ENCODE measurements at regions not wholly inside any gene's neighbourhood (a gene's known extent, or its start where the extent isn't known, plus 50 kb on each side); places are given as distances from the start of the nearest gene placed in this dataset.
"Not testable (repeated sequence)": the region's sequence is repeated elsewhere in the genome, so short reads cannot be mapped to it uniquely, and the experiment has no call there.

DNA sequence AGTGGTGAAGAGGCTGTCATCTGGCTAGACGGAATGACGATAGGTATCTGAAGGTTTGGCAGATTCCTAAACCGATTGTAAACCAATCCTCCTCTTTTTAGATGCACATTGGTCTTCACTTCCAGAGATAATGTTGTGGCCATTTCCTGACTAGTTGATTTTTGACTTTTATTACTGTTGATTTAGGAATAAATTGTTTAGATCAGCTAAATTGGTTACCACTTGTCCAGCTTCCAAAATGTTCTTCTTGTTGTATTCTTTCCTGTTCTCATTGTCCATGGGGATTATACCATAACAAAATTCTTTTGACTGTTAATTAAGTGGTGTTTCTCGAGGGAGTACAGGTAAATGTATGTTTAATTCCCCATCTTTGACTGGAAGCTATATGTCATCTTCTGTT lies 119.7 kb downstream of the MACROH2A1 start:
- no peak for DNase-seq

DNA sequence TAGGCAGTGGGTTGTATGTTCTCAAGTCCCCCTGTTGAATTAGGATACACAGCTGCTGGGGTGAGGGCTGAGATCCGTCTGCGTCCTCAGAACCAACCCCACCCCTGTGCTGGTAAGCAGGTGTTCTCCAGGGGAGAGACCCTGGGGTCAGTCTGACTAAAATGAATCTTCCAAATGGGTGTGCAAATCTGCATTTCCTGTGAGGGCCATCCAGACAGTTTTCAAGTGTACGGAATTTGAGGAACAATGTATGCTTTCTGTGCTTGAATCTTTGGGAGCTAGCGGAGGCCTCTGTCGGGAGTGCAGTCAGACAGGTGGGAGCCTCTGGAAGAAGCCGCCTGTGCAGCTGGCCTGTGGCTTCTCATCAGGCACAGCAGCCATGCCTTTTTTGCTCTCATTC lies 122.9 kb downstream of the MACROH2A1 start:
- no peak for DNase-seq

DNA sequence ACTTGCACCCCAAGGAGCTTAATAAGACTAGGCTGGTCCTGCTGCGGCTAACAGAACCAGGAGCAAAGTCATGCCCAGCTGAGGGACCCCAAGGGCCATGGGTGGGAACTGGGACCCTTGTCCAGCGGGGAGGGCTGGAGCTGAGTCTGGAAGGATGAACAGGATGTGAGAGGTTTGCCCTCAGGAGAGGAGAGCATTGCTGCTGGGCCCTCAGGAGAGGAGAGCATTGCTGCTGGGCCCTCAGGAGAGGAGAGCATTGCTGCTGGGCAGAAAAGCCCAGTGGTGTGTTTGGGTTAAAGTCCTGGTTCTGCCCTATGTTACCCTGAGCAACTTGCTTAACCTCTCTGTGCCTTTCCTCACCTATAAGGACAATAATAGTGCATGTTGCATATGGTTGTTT lies 125.8 kb downstream of the MACROH2A1 start:
- no peak for DNase-seq

DNA sequence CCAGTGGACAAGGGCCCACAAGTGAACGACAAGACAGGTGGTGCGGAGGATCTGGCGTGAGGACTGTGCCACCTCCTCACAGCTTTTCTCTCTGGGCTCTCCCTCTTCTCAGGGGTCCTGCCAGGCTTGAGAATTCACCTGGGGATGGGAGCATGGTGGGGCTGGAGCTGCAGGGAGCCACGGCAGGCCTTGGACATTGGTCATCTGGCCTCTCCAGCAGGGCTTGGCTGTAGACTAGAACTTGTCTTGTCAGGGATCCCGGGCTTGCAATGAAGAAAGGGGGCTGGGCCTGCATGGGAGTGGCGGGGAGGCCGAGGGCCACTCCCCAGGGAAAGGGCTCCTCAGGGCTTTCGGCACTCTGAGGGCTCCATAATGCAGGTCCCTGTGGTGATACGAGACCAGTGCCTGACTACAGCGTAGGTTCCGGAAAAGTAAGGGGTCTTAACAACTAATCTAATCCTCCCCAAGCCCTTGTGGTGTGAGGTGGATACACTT lies 126.7 kb downstream of the MACROH2A1 start:
- no peak for DNase-seq

DNA sequence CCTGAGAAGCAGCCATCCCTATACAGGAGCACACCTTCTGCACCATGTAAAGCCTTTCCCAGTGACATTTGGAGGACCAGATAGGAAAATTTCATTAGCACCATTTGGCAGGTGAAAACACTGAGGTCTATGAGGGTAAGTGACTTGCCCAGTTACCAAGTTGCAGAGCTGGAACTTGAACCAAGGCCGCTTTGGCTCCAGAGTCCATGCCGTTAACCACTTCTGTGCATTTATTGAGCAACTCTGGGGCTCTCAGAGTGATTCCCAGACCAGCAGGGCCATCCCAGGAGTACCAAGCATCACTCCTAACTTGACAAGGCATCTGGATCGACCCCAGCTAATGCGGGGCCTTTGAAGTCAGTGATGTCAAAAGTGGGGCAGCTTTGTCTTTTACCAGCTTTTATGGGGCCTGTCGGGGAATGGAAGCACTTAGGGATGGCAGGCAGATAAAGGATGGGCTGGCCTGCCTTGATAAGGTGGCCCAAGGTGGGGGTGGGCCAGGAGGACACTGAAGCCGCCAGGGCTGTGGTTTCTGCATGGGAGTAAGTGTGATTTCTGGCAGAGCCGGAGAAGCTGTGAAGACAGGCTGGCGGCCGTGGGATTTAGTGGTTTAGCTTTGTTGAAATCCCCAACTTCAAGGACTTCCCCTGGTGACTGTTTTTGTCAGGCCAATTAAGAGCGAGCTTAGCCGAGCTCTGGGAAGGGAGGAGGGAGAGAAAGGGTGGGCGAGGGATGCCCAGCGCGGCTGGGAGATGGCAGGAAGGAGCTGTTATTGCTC lies 127.3 kb downstream of the MACROH2A1 start:
- DNase-seq: no peak

DNA sequence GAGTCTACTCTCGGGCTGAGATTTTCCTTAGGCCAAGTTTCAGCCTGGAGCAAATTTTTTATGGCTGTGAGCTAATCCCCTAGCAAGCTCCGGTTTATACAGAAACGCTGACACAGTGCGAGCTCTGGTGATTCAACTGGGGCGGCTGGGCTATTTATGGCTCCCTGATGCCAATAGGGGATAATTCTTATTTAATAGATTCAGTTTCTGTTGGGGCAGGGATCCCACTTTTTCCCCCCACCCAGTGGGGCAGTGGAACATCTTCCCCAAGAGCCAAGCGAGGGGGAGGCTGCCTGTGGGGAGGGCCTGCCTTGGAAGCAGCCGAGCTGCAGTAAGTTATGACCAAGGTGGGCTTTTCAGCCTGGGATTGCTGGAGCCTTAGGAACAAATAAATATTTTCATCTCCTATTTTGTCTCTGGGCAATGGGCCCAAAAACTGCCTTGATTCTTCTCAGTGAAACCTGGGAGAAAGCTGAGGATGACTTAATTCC lies 129.1 kb downstream of the MACROH2A1 start:
- DNase-seq: no peak

DNA sequence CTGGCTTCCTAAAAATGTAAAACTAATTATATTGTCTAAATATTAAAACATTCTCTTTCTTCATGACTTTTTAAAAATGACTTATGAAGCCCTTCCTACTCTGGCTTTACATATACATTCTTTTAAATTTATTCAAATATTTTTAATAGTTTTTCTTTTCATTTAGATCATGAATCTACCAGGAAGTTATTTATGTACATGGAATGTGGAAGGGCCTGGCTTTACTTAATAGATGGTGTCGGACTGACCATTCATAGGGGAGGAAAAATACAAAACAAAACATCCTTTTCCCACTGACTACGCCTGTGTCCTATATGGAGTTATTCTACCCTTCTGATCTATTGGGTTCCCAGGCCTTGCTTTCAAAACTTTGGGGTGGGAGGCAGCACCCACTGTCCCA lies 129.8 kb downstream of the MACROH2A1 start:
- DNase-seq: no peak

DNA sequence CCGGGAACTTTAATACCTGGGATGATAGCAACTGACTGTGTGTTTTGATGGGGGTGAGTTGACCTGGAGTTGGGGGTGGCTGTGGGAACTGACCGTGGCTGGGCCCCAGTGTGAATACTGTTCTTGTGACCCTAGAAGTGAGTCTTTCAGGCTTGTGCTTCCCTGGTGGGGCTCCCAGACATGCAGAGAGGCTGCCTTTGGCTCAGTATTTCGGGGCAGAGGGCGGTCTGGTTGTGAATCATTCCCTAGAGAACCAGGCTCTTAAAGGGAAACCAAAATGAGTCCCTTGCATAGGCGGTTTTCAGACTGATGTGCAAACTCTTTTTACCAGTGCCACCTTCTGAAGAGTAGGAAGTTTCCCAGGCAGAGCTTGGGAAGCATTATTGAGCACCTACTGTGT lies 132.1 kb downstream of the MACROH2A1 start:
- no peak for DNase-seq

DNA sequence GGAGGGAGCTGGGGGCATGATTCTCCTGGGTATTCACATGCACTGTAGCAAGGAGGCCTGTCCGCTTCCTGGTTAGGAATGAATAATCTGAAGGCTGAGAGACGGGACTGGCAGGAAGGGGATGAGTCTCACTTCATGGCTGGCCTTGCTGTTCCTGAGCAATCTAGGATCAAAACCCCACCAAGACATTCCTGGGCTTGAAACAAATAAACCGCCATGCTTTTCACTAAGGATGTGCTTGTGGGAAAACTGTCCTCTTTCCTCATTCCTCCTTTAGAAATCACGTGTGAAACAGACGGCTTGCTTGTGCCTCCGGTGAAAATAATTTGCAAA lies 132.8 kb downstream of the MACROH2A1 start:
- no peak for DNase-seq

DNA sequence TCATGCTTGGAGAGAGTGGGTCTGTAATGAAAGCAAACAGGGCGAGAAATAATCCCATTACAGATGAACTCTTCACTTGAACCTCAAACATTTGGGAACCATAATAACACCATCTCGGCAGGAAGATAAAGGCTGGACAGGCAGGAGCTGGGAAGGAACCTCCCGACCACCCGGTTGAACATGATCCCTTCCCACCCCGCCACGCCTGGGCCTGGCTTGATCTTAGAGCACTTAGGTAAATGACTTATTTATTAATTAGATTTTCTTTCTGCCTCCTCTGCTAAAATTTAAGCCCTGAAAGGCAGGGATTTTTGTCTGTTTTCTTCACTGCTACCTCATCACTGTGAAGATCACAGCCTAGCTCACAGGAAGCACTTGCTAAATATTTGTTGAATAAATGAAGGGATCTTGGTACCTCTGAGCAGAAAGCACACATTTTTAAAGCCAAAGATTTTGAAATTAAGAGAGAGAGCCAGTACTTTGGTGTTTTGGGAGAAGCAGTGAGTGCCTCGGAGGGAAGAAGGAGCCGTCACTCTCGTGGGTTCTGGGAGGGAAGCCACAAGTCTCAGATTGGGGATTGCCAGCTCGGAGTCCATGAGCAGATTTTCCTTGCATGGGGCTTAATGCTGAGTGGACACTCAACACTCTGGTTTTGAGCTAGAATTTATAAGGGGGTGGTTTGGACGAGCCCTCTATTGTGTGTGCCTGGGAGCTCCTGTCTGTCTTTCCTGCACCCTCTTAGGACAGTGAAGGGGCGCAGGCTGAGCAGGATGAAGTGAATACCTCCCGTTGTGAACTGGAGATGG lies 133.3 kb downstream of the MACROH2A1 start:
- no peak for DNase-seq

DNA sequence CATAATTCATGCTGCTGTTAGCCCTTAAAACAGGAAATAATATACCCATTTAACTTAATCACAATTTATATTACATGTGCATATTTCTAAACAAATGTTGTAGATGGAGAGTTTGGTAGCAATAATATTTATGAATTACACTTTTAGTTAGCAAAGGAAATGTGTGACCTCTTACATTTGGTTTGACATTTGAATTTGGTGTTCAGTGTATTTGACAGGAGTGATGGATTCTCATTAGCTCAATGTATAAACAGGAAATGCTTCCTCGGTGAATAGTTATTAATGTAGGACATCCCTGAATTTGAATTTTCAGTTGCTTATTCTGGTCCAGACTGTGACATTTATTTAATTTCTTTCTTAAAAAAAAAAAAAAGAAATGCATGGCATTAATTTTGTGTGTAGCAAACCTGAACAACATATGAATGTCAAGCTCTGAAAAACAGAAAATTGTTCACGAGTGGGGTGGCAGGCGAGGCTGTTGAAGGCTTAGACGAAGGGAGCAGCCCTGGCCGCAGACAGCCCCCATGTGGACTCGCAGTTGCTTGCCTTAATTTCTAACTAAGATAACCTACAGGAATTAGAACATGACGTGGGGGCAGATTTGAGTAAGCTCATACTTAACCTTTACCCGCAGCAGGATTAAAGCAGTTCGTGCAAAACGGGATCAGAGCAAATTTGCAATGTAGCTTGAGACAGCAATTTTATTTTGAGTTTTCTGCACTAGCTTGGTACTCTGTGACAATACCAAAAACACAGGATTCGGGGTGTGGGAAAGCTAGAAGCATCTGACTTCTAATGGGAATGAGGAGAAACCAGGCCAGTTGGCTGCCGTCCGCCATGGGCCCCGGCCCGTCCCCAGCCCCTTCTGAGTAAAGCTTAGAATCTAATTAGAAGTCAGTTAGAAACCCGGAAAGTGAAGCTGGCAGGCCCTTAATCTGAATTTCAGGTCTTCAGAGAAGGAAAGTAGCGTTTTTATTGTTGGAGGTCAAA lies 134.3 kb downstream of the MACROH2A1 start:
- DNase-seq: no peak

DNA sequence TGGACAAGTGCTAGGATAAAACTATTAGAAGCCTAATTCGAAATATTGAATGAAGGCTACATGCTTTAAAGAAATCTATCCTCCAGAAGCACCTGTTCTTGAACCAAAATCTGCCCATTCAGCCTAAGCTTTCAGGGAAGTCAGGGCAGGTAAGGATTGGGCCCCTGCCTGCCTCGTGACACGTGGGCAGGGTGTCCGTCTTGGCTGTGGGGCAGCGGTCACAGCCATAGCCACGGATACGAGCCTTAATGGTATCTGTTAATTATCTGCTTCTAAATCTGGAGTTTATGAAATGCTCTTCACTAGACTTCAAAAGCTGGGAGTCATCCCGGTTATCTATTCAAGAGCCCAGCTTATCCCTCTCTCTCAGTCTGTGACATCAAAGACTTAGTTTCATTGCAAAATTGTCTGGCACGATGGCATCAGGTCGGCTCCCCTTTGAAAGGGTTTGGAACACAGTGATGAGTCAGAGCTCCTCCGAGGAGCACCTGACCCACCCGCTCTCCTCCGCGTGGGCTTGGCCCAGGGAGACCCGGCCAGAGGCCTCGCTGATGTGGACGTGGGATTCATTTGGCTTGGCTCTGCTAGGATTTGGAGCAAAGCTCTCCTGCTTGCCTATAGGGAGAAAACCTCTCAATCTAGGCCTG lies 135.9 kb downstream of the MACROH2A1 start:
- DNase-seq: no peak

DNA sequence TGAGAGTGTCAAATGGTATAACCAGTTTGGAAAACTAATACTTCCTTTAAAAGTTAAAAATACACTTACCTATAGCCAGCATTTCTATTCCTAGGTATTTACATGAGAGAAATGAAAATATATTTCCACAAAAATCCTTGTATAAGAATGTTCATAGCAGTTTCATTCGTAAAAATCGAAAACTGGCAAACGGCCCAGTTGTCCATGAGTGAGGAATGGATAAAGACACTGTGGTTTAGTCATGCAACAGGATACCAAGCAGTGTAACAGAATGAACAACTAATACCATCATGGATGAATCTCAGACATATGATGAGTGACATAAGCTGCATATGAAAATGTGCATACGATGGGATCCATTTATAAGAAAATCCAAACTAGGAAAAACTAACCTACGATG lies 136.7 kb downstream of the MACROH2A1 start:
- no peak for DNase-seq

DNA sequence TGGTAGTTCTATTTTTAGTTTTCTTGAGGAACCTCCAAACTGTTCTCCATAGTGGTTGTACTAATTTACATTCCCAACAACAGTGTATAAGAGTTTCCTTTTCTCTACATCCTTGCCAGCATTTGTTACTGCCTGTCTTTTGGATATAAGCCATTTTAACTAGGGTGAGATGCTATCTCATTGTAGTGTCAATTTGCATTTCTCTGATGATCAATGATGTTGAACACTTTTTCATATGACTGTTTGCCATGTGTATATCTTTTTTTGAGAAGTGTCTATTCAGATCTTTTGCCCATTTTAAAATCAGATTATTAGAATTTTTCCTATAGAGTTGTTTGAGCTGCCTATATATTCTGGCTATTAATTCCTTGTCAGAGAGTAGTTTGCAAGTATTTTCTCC lies 138.9 kb downstream of the MACROH2A1 start:
- DNase-seq: not testable (repeated sequence)

DNA sequence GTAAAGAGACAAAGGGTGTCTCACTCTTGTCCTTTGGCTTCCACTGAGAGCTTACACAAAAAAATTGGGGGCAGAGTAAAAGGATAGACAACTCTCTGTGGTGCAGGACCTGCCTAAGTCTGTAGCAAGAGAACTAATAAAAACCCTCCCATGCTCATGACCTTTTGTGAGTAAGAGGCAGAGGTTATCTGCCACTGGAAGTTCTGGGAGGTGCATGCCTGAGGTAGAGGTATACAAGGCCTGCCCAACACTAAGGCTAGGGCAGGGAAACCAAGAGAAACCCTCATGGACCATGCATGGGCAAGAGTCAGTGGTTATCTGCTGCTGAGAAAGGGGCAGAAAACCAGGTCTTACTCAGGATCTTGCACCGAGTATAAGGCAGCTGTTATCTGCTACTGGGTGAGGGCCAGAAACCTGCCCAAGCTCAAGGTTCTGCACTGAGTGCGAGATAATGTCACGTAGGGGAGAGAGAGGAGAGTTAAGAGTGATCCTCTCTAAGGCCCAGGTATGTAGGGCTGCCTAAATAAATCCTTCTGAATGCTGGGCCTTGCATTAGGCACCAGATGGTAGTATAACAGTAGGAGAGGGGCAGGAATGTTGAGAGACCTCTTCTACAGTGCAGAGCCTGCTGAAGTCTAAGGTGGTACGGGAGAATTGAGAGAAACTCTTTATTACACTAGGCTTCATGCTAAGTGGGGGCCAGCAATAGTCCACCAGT lies 143.4 kb downstream of the MACROH2A1 start:
- DNase-seq: no peak

DNA sequence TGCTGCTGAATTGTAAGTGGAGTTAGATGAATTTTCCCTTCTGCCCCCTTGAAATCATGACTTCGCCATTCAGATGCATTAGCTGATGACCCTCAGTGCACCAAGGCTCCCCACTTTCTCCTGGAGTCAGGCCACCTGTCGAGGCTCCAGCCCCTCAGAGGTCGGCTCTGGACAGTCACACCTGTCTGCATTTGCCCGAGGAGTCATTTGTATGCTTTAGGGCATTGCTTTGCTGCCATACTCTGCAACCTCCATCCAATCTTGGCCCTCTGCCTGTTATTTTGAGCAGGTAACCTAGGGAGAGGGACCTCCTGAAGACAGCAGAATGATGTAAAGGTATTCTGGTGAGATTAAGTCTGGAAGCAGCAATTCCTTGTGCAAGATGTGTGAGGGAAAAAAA lies 144.8 kb downstream of the MACROH2A1 start:
- no peak for DNase-seq

DNA sequence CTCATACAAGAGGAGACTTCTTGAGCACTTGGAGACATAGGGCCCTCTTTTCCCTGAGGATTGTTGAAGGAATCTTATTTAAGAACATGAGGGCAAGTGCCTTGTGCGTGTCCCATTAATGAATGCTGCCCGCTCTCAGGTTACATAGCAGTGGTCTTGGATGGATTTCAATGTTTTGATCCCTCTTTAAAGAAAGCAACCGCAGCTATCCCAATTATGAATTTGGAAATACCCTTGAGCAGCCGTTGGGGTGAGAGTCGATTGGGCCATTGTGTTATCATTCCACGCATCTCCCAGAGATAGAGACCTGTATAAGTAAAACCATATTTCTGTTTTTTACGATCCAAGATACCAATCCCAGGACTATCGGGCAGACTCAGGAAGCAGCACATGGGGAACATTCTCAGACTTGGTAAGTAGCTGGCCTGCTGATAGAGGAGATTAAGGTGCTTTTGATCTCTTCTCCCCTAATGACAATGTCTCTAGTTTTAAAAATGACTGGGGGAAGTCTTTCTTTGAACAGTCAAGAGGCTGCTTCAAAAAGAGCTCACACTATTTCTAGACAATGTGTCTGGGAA lies 145.3 kb downstream of the MACROH2A1 start:
- DNase-seq: no peak

DNA sequence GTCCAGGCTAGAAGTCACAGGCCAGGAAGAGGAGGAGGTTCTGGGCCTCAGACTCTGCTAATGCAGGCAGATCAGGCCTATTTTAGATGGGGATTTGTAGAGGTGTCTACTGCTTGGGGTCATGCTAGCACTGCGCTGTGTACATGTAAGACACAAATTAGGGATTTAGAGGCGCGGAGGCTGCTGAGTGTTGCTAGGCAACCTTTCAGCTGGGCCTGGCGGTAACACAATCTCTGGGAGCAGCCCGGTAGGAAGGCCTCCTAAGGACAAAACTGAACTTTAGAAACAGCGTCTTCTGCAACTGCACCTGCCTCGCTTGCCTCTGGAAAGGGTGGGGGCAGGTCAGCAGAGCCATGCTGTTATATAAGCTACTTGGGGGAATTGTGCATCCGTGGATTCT lies 147.9 kb downstream of the MACROH2A1 start:
- DNase-seq: no peak

DNA sequence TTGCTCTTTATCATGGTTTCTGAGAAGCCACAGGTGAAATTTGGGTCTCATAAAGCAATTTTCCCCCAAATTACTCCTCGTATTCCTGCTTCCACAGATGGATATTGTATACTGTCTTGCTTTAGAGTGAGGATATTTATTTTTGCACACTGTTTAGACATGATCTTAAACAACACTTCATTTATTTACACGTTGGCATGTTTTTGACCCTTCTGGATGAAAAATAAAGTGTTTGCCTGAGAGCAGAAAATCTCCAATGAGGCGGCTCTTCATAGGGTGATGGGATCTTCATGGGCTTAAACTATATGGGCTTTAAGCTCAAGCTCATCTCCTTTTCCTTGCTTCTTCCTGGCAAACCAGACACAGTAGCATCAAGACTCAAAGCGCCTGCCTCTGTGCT lies 148.4 kb downstream of the MACROH2A1 start:
- no peak for DNase-seq

DNA sequence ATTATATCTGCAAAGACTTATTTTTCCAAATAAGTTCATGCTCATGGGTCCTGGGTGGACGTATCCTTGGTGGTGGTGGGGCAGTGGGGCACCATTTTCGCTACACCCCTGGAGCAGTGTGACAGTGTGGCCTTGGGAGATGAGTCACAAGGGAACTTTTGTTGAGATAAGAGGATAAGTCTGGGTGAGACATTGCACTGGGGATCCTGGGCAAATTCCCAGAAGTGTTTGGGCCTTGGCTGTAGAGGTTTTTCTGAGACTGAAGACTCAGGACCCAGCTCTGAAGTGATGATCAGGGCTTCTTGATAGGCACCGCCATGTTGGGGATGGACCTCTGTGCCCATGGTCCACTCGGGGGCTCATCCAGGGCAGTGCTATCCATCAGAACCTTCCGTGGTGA lies 149.4 kb downstream of the MACROH2A1 start:
- DNase-seq: no peak

DNA sequence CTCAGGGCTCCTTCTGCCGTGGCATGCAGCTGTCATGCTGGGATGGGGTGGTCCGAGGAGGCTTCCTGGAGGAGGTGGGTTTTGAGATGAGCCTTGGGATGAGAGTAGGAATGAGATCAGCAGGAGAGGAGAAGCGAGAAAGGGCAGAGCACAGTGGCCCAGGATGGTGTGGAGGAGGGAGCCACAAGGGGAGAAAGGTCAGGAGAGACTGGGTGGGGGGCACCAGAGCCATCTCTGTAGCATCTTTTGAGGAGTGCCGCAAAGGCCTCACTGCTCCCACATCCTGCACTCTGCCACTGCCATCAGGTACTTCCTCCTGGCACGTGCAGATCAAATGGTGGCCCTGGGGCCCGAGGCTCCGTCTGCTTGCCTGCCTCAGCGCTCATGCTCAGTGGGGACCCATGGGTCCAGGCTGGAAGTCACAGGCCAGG lies 150.2 kb downstream of the MACROH2A1 start:
- no peak for DNase-seq
